Adrenal gland (tissue), 5 donors: ENCODE measurements at regions not wholly inside any gene's neighbourhood (a gene's known extent, or its start where the extent isn't known, plus 50 kb on each side); places are given as distances from the start of the nearest gene placed in this dataset.

ENCODE experiments used
- POLR2A ChIP-seq, 2 donors: fragments of 450-650 bp; IDR thresholded peaks; one replicate each; pipeline ENCODE4 v1.6.1; 2017; ENCODE audit warnings: antibody characterized with exemption in 2 of 2, mild to moderate bottlenecking in 2 of 2, moderate library complexity in 1 of 2
- TF ChIP-seq, protein P1 (sequence below), 6 experiments: fragments of 450-650 bp in 4 of 6; fragments of 200-600 bp in 2 of 6; sonication (generic) in 1 of 6; IDR thresholded peaks; 1 replicate in 5 of 6; 2 replicates in 1 of 6; pipeline versions ENCODE4 v1.5.1 to v1.8.0; 2016 to 2021; ENCODE audit warnings: antibody characterized with exemption in 6 of 6, mild to moderate bottlenecking in 2 of 6, moderate library complexity in 1 of 6
- donor health status: DM: no; HTN: no; CAD: no.

DNA sequence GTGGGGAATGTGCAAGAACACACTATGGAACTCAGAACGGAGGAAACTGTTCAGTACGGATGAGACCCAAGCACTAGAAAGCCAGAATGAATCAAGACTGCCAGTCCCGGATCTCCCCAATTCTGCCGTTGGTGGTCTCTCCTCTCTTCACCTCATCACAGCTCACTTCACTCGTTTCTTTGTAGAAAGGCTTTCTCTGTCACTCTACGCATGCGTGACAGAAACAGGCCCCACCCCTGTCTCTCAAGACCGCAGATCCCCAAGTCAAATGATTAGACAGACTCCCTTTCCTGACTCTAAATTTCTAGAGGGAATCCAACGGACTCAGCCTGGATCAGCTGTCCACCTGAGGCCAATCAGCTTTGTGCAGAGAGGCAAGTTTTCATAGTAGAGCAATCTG lies 505.7 kb upstream of the ADAMTS9 start:
- TF ChIP-seq, protein P1, sequence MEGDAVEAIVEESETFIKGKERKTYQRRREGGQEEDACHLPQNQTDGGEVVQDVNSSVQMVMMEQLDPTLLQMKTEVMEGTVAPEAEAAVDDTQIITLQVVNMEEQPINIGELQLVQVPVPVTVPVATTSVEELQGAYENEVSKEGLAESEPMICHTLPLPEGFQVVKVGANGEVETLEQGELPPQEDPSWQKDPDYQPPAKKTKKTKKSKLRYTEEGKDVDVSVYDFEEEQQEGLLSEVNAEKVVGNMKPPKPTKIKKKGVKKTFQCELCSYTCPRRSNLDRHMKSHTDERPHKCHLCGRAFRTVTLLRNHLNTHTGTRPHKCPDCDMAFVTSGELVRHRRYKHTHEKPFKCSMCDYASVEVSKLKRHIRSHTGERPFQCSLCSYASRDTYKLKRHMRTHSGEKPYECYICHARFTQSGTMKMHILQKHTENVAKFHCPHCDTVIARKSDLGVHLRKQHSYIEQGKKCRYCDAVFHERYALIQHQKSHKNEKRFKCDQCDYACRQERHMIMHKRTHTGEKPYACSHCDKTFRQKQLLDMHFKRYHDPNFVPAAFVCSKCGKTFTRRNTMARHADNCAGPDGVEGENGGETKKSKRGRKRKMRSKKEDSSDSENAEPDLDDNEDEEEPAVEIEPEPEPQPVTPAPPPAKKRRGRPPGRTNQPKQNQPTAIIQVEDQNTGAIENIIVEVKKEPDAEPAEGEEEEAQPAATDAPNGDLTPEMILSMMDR (IDR thresholded peaks at IDR 0.05), result no peak
- no peak for TF ChIP-seq POLR2A (IDR thresholded peaks at IDR 0.05)
